ENCODE measurements at regions not wholly inside any gene's neighbourhood (a gene's known extent, or its start where the extent isn't known, plus 50 kb on each side); places are given as distances from the start of the nearest gene placed in this dataset.

GRCh38 chr13:90455067-90455466 is 892.4 kb upstream of the MIR17HG start (continued):
- TF ChIP-seq RAD21 (conservative IDR thresholded peaks at IDR 0.05 in 1 of 2, IDR thresholded peaks at IDR 0.05 in 1 of 2): no peak

GRCh38 chr13:90455823-90456222 is 891.7 kb upstream of the MIR17HG start:
- FAIRE-seq: no peak
- Histone ChIP-seq H3K4me2 (no peak overlapping the region), H3K4me3 (no peak overlapping the region), H3K27ac (no peak overlapping the region), H3K9me3 (no peaks in the 10 kb centered on the region), H3K4me1 (no peaks in the 10 kb centered on the region)
- DNase-seq (ENCODE audit: low read depth in 1 of 2, low spot score in 1 of 2): peak in 1 of 2 experiments; percentile 10
- WGBS (ENCODE audit: missing lambda C conversion rate): 92% methylated on average over 4 of the region's 4 CpGs
- no peak for ATAC-seq
- TF ChIP-seq HOXB13 (CRISPR knock-in tag; IDR thresholded peaks at IDR 0.05; ENCODE audit: low read depth) (no peak), RNF2 (IDR thresholded peaks at IDR 0.05; ENCODE audit: borderline replicate concordance, low read depth) (no peak), EHF (CRISPR knock-in tag; IDR thresholded peaks at IDR 0.05) (no peak), TFCP2L1 (CRISPR knock-in tag; IDR thresholded peaks at IDR 0.05) (no peak), FOSB (CRISPR knock-in tag; IDR thresholded peaks at IDR 0.05) (no peak), HOXB5 (CRISPR knock-in tag; IDR thresholded peaks at IDR 0.05) (no peak), POLR2A (IDR thresholded peaks at IDR 0.05; ENCODE audit: low read length) (no peak), ZSCAN20 (CRISPR knock-in tag; IDR thresholded peaks at IDR 0.05) (no peak), REST (IDR thresholded peaks at IDR 0.05) (no peak), NFE2L2 (conservative IDR thresholded peaks at IDR 0.05; ENCODE audit: low read length) (no peak), EP300 (IDR thresholded peaks at IDR 0.05) (no peak), ZNF302 (CRISPR knock-in tag; IDR thresholded peaks at IDR 0.05) (no peak), KDM1A (IDR thresholded peaks at IDR 0.05; ENCODE audit: low read depth) (no peak), CHD4 (IDR thresholded peaks at IDR 0.05; ENCODE audit: borderline replicate concordance) (no peak), SMC3 (IDR thresholded peaks at IDR 0.05) (no peak)
- ChIA-PET CTCF (no interaction called here), POLR2A (no interaction called here)

- ATAC-seq: no peak
- Histone ChIP-seq H3K4me1 (no peaks in the 10 kb centered on the region), H3K4me3 (no peak overlapping the region), H3K27ac (no peak overlapping the region), H3K9me3 (no peaks in the 10 kb centered on the region), H3K4me2 (no peak overlapping the region)
- FAIRE-seq: no peak
- ChIA-PET POLR2A (no interaction called here), CTCF (no interaction called here)
- 76% methylated on average over 3 of the region's 3 CpGs for WGBS (ENCODE audit: missing lambda C conversion rate)
- TF ChIP-seq HOXB5 (CRISPR knock-in tag; IDR thresholded peaks at IDR 0.05) (no peak), BHLHE40 (IDR thresholded peaks at IDR 0.05; ENCODE audit: low read depth, low read length) (no peak), POLR2A (IDR thresholded peaks at IDR 0.05; ENCODE audit: low read length) (no peak), ESRRA (IDR thresholded peaks at IDR 0.05; ENCODE audit: borderline replicate concordance, low read length) (no peak), GATA3 (IDR thresholded peaks at IDR 0.05; ENCODE audit: borderline replicate concordance) (no peak), HOXA7 (CRISPR knock-in tag; IDR thresholded peaks at IDR 0.05) (no peak), EHMT2 (IDR thresholded peaks at IDR 0.05; ENCODE audit: low read depth) (no peak), USF2 (IDR thresholded peaks at IDR 0.05) (no peak), MAZ (IDR thresholded peaks at IDR 0.05; ENCODE audit: borderline replicate concordance, low read depth, low read length) (no peak), CHD4 (IDR thresholded peaks at IDR 0.05; ENCODE audit: borderline replicate concordance) (no peak), FOXS1 (CRISPR knock-in tag; IDR thresholded peaks at IDR 0.05) (no peak), NPAS2 (CRISPR knock-in tag; IDR thresholded peaks at IDR 0.05; ENCODE audit: borderline replicate concordance) (no peak), ELK1 (IDR thresholded peaks at IDR 0.05; ENCODE audit: low read depth, low read length) (no peak), CEBPB (IDR thresholded peaks at IDR 0.05) (no peak), BCL3 (IDR thresholded peaks at IDR 0.05) (no peak), RFX5 (IDR thresholded peaks at IDR 0.05) (no peak), CHD2 (IDR thresholded peaks at IDR 0.05; ENCODE audit: low read length, partially characterized antibody) (no peak), RNF2 (IDR thresholded peaks at IDR 0.05; ENCODE audit: borderline replicate concordance, low read depth) (no peak), KDM1A (IDR thresholded peaks at IDR 0.05; ENCODE audit: low read depth) (no peak), ZFP36 (IDR thresholded peaks at IDR 0.05; ENCODE audit: borderline replicate concordance, partially characterized antibody) (no peak)
- DNase-seq (ENCODE audit: low read depth in 1 of 2, low spot score in 1 of 2): no peak
Measured at GRCh38 chr13:90461398-90461797, 886.1 kb upstream of the MIR17HG start.
